GM20431 (cell line): ENCODE measurements at regions not wholly inside any gene's neighbourhood (a gene's known extent, or its start where the extent isn't known, plus 50 kb on each side); places are given as distances from the start of the nearest gene placed in this dataset.

Experiments used
- in situ Hi-C: fragments of 300-500 bp; cut with MseI, MboI; formaldehyde crosslinking; loops from one replicate; pipeline ENCODE4 v1.15.0; 2020; ENCODE audit warnings: low sequenced_read_pairs; ENCODE audit not compliant: unreplicated experiment

DNA sequence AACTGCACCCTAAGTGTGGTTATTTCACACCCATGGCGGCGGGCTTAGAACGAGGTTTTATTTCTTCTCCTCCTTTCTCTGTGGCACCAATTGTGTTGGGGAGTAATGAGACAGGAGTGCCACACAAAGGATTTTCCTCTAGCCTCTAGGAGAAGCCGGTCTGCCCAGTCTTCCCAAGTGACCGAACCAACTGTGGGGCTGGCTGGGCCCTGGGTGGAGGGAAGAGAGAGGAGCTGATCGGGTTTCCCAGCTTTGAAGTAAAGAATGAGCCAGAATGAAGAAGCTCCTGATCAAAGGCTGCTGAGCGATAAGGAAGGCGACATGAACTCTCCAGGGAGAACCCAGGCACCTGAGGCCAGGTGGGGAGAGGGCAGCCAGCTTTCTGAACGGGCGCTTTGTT is 616.0 kb upstream of the BTBD3 start:
- in situ Hi-C loops: no loop called here

DNA sequence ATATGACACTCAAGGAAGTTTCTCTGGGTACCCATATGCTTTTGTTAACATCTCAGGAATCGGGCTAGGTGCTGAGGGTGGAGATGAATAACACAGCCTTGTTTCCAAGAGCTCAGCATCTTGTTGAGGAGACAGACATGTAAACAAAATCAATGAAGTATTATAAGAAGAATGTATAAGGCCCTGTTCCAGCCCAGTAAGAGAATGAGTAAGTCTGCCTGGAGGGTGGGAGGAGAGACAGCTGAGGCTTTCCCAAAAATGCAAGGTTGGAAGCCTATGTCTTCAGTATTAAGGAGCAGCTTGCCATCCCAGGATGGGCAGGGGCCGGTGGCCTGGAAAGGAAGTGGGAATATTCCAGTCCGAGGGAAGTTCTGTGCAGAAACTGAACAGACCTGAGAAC is 615.3 kb upstream of the BTBD3 start:
- in situ Hi-C loops: no loop called here

GRCh38 chr20:11304795-11305194 is 612.9 kb upstream of the BTBD3 start:
- in situ Hi-C loops: no loop called here

DNA sequence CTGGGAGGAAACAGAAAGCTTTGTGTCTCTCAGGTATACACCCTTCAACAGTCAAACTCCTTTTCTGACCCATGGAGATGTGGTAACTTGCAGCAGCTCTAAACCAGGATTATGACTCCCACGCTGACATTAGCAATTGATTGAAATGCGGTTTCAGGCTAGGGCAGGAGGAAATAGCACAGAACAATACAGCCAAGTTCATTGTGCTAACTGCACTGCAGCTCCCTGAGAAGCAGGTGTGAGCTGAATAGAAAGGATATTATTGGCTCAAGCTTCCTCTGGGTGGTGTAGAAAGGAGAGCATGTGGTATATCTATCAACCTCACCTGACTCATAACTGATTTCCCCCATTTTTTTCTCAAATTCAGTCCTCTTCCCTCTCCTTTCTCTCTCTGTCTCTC is 612.3 kb upstream of the BTBD3 start:
- in situ Hi-C loops: no loop called here

DNA sequence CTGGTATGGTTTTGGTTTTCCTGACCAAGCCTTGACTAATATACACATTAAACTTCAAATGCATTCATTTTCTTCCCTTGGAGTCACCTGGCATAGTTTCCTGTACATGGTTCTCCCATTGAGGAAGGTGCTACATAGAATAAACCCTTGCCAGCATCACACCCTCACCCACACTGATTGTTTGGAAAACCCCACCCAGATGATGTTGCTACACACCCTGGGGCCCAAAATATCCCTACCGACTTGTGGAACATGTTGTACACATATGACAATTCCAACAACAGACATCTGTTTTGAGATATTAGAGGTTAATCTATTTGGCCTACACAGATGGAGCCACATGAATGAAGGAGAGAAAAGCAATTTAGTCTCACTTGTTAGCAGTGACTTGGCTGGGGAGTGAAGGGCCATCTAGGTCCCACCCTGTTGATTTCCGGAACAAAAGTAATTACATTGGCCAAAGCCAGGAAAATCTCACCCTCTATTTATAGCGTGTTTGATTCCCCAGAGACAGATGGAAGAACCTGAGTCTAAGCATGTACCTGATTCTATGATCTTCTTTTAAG is 606.0 kb upstream of the BTBD3 start:
- in situ Hi-C loops: no loop called here

DNA sequence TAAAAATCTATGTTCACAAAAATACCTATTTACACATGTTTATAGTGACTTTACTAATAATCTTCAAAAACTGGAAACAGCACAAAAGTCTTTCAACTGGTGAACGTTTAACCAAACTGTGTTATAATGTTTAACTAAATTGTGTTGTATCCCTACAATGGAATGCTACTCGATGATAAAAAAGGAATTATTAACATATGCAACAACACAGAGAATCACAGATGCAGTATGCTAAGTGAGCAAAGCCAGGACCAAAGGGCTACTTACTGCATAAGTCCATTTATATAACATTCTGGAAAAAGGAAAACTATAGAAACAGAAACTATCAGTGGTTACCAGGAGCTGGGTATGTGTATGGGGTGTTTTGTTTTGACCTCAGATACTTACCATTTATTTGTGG is 602.2 kb upstream of the BTBD3 start:
- in situ Hi-C loops: no loop called here

DNA sequence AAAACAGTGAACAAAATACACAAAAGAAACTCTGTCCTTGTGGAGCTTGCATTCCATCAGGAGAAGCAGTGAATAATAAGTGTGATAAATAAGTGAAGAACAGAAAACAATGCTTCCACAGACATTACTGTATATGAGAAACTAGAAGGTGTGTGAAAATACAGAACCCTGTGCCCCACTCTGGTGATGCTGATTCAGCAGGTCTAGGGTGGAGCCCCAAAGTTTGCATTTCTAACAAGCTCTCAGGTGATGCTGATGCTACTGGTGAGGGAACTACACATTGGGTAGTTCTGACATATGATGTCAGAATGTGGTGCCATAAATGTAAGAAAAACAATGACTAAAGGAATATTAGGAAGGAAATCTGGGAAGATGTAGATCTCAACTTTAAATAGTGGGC is 601.4 kb upstream of the BTBD3 start:
- in situ Hi-C loops: no loop called here

DNA sequence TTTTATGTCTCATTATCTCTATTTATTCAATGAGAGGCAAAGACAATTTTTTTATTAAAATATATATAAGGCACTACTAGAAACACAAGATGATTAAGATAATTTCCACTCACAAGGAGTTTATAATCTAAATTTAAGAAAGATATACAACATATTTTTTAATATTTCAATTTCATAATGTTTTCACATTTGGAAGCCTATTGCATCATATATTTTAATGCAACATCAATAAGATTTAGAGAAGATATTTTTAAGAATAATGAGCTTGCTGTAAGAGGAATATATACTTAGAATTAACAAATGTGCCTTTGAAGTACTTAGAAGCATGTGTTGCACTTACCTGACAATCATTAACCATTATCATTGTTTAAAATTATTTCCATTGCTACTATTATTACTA is 597.7 kb upstream of the BTBD3 start:
- in situ Hi-C loops: no loop called here

DNA sequence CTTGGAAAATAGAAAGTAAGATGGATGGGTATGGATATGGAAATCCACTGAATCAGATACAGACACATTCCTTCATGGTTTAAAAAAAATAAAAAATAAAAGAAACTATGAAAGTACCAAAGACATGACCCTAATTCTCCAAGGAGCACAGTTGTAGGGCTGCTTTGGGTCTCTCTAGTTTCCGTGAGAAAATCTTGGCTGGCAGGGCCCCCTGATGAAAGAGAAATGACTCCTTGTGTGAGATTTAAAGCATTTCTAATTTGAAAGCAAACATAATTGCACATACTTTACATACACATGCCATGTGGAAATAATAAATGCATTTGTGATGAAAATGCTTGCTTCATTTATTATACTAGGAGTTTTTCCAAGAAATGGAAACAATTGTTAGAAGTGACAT is 593.9 kb upstream of the BTBD3 start:
- in situ Hi-C loops: no loop called here

DNA sequence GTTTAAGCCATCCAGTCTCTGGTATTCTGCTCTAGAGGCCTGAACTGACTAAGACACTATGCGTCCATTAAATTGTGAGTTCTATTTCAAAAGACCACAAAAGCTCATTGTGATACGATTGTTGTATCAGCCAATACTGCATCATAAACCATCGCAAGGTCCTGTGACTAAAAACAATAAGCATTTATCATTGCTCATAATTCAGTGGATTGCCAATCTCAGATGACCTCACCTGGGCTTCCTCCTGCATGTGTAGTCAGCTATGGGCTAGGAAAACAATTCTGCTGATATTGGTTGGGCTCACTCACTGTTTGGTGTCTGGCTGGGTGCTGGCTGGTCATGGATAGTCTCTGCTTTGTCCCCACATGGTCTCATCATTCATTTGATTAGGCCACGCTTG is 592.7 kb upstream of the BTBD3 start:
- in situ Hi-C loops: no loop called here

- in situ Hi-C loops: no loop called here
Measured at GRCh38 chr20:11328839-11329238, 588.9 kb upstream of the BTBD3 start.

- in situ Hi-C loops: no loop called here
Measured at GRCh38 chr20:11329271-11329670, 588.4 kb upstream of the BTBD3 start.

DNA sequence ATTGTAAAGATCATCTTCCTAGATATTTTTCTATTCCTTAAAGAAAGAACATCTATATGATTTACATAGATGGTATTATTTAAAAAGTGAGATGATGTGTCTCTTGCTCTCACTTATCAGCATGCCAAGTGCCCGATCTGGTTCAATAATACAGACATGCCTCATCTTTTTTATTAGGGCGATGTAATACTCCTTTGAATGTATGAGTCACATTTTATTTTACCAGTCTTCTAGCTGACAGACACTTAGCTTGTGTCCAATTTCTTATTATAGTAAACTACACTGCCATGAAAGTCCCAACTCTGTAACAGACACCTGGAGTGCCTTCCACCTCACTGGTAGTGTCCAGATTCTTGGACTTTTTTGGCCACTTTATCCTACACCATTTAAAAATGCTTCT is 586.6 kb upstream of the BTBD3 start:
- in situ Hi-C loops: no loop called here

DNA sequence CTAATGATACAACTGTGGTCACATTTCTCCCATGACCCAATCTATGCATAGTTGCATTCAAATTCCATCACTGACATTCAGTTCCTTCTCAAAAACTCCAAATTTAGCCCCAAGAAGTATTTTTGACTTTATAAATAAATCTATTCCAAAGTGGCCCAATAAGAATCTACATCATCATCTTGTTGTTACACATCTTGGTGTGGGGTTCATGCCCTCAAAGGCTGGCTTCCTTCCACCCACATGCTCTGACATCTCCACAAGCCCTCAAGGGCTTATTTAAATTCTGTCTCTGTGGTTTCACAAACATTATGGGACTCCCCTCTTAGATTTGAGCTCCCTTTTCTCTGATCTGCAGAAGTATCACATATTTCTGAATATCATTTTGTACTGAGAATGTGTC is 585.3 kb upstream of the BTBD3 start:
- in situ Hi-C loops: no loop called here

DNA sequence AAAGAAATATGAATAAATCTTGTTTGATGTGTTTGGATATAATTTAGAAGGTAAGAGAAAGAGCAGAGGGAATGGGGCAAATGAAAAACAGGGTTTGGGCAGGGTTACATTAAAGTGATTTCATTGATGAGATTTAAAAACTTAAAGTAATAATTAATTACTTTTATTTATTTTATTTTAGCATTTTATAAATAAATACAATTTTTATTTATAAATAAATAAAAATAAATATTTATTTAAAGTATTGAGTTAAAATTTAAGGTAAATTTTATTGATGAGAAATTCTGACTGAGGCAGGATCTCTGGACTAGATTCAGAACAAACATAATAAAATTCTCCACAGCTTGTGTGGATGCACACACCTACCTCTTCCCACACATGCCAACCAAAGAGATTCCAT is 584.1 kb upstream of the BTBD3 start:
- in situ Hi-C loops: no loop called here

- in situ Hi-C loops: no loop called here
Measured at GRCh38 chr20:11337361-11338130, 580.1 kb upstream of the BTBD3 start.

DNA sequence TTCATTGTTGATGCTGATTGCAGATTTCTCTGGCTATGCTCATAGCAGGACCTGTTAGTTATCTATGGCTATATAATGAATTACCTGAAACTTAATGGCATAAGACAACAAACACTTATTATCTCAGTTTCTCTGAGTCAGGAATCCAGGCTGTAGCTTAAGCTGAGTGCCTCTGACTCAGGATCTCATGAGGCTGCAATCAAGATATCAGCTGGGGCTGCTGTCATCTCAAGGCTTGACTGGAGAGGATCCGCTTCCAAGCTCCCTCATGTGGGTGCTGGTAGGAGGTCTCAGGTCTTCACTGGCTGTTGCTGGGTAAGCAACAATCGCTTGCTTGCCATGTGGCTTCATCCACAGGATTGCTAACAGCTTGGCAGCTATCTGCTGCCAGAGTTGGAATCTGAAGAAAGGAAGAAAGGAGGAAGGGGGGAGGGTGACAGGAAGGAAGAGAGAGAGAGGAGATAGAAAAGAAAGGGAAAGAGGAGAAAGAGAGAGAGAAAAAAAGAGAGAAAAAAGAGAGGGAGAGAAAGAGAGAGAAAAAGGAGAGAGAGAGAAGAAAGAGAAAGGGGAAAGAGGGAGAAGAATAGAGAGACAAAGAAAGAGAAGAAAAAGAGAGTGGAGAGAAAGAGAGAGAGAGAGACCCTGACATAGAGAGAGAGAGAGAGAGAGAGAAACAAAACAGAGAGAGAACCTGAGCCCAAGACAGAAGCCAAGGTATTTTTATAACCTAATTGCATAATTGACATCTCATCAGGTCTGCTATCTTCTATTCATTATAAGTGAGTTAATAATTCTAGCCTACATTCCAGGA is 579.0 kb upstream of the BTBD3 start:
- in situ Hi-C loops: no loop called here

GRCh38 chr20:11344939-11345338 is 572.8 kb upstream of the BTBD3 start:
- in situ Hi-C loops: no loop called here

DNA sequence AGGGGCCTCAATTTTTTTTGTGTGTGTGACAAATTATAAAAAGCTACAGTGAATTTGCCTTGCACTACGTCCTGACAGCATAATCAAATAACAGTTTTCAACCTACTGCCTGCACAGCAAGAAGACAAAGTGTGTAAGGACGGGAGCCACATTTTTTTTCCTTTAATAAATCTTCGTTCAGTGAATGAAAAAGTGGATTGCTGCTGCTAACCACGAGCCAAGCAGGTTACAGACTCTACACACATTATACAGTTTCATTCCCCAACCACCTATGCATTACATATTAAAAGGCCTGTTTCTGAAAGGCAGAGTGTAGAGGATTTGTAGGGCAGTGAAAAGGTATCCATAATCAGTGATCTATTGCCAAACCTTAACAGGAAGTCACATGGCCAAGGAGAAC is 570.0 kb upstream of the BTBD3 start:
- in situ Hi-C loops: no loop called here

- in situ Hi-C loops: no loop called here
Measured at GRCh38 chr20:11350126-11351005, 567.3 kb upstream of the BTBD3 start.
